SK-N-MC (cell line): ENCODE measurements at regions not wholly inside any gene's neighbourhood (a gene's known extent, or its start where the extent isn't known, plus 50 kb on each side); places are given as distances from the start of the nearest gene placed in this dataset.

Experiments
- EZH2 ChIP-seq: fragments of 200-600 bp; sonication (generic); IDR thresholded peaks from one replicate; pipeline ENCODE4 v1.6.1; 2017; ENCODE audit warnings: antibody characterized with exemption
- POLR2AphosphoS5 ChIP-seq: IDR thresholded peaks from 2 replicates; pipeline ENCODE4 v1.6.1; 2012; ENCODE audit warnings: mild to moderate bottlenecking, low read depth, low read length, borderline replicate concordance

- TF ChIP-seq EZH2: no peak
- no peak for TF ChIP-seq POLR2AphosphoS5
Measured at GRCh38 chr6:14676977-14677781, 559.6 kb downstream of the CD83 start.
